ENCODE measurements at regions not wholly inside any gene's neighbourhood (a gene's known extent, or its start where the extent isn't known, plus 50 kb on each side); places are given as distances from the start of the nearest gene placed in this dataset.

DNA sequence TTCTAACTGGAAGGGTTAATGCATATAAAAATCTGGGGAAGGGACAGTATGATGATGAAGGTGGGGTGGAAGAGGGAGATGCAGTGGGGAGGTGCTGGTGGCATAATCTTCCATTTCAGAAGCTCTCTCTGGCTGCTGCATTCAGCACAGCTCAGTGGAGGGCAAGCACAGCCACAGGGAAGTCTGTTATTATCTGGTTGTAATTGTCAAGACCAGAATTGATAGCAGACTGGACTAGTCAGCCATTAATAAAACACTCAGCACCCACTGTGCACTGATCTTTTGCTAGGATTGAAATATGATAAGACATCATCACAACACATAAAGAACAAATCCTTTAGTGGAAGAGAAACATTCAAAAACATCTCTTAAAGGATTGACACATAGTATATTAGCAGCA is 414.2 kb upstream of the LCORL start:
- TF ChIP-seq, protein P1, sequence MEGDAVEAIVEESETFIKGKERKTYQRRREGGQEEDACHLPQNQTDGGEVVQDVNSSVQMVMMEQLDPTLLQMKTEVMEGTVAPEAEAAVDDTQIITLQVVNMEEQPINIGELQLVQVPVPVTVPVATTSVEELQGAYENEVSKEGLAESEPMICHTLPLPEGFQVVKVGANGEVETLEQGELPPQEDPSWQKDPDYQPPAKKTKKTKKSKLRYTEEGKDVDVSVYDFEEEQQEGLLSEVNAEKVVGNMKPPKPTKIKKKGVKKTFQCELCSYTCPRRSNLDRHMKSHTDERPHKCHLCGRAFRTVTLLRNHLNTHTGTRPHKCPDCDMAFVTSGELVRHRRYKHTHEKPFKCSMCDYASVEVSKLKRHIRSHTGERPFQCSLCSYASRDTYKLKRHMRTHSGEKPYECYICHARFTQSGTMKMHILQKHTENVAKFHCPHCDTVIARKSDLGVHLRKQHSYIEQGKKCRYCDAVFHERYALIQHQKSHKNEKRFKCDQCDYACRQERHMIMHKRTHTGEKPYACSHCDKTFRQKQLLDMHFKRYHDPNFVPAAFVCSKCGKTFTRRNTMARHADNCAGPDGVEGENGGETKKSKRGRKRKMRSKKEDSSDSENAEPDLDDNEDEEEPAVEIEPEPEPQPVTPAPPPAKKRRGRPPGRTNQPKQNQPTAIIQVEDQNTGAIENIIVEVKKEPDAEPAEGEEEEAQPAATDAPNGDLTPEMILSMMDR (conservative IDR thresholded peaks at IDR 0.05) = no peak
- no peak for TF ChIP-seq EZH2 (IDR thresholded peaks at IDR 0.05; ENCODE audit: low read depth)

All from PC-9 (cell line).